Stimulated activated CD8-positive, alpha-beta memory T cell treated with anti-CD3 and anti-CD28 coated beads, Interleukin-15, amount 100 ng/mL, for 24 hours (primary cell): ENCODE measurements at regions not wholly inside any gene's neighbourhood (a gene's known extent, or its start where the extent isn't known, plus 50 kb on each side); places are given as distances from the start of the nearest gene placed in this dataset.
"Not testable (repeated sequence)": the region's sequence is repeated elsewhere in the genome, so short reads cannot be mapped to it uniquely, and the experiment has no call there.

Source experiments
- DNase-seq: peaks from one replicate; pipeline ENCODE4 v3.0.0-alpha.2; 2020; ENCODE audit warnings: low read depth

- no peak for DNase-seq
These were observed 228.9 kb downstream of the RNF144A start for GRCh38 chr2:7146151-7146550.

GRCh38 chr2:7154656-7155055, 237.4 kb downstream of the RNF144A start:
- no peak for DNase-seq

DNA sequence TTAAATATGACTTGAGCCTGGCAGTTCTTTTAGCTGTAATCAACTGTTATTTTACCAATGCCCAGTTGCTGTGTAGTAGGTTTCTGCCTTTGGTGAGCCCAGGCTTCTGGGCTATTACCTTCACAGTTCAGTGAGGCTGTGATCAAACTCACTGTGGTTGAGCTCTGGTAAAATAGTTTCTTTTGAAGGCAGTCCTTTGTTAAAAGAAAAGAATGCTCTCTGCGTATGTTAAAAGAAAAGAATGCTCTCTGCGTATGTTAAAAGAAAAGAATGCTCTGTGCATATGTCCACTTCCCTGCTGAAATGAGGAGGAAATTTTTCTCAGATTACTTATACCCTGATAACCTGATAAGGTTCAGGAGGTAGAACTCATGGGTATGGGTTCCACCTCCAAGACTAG, 244.3 kb downstream of the RNF144A start:
- no peak for DNase-seq

- DNase-seq: no peak
These were observed 248.5 kb downstream of the RNF144A start for GRCh38 chr2:7165736-7166135.

- DNase-seq: no peak
These were observed 250.7 kb downstream of the RNF144A start for GRCh38 chr2:7167801-7168411.

- DNase-seq: no peak
These were observed 252.4 kb downstream of the RNF144A start for GRCh38 chr2:7169593-7169992.

DNA sequence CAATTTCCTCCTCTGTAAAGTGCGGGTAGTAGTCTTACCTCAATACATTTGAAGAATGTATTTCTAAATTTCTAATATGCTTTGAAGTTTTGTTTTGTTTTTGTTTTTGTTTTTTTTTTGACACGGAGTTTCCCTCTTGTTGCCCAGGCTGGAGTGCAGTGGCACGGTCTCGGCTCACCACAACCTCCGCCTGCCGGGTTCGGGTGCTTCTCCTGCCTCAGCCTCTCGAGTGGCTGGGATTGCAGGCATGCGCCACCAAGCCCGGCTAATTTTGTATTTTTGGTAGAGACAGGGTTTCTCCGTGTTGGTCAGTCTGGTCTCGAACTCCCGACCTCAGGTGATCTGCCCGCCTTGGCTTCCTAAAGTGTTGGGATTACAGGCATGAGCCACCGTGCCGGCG, 261.8 kb downstream of the RNF144A start:
- DNase-seq: not testable (repeated sequence)

- no peak for DNase-seq
These were observed 263.6 kb downstream of the RNF144A start for GRCh38 chr2:7180638-7181370.

GRCh38 chr2:7182525-7182924, 265.3 kb downstream of the RNF144A start:
- no peak for DNase-seq

DNA sequence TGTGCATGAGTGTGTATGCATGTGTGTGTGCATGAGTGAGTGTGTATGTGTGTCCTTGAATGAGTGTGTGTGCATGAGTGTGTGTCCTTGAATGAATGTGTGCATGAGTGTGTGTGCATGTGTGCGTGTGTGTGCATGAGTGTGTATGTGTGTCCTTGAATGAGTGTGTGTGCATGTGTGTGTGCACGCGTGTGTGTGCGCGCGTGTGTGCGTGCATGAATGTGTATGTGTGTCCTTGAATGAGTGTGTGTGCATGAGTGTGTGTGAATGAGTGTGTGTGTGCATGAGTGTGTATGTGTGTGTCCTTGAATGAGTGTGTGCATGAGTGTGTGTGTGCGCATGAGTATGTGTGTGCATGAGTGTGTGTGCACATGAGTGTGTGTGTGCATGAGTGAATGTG, 271.9 kb downstream of the RNF144A start:
- DNase-seq: no peak

GRCh38 chr2:7190587-7191324, 273.5 kb downstream of the RNF144A start:
- no peak for DNase-seq

- DNase-seq: no peak
These were observed 274.7 kb downstream of the RNF144A start for GRCh38 chr2:7191932-7192331.

DNA sequence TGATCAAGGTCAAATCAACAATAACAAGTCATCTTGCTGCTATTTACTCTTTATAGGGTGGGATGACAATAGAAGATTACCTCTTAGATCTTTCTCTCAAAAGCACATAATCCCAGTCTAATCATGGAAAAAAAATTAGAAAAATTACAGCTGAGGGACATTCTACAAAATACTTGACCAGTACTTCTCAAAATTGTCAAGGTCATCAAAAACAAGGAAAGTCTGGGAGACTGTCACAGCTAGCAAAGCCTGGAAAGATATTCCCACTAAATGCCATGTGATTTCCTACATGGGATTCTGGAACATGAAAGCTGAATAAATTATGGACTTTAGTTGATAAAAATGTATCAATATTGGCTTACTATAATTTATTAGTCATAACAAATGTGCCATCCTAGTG, 276.2 kb downstream of the RNF144A start:
- no peak for DNase-seq

DNA sequence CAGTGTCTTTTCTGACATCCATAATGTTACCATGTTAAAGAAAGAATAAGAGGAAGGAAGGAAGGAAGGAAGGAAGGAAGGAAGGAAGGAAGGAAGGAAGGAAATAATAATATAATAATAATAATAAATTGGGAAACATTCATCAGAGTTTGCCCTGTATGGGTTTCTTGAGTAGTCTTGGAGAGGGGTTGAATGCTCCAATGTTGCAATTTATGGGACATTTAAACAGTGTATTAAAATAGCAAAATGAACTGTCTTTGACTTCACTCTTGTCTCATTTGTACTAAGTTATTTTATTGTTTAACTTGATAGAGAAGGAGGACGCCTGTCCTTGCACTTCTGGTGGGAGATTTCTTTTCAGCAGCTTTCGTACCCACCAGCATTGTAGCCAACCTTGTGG, 277.7 kb downstream of the RNF144A start:
- DNase-seq: no peak

DNA sequence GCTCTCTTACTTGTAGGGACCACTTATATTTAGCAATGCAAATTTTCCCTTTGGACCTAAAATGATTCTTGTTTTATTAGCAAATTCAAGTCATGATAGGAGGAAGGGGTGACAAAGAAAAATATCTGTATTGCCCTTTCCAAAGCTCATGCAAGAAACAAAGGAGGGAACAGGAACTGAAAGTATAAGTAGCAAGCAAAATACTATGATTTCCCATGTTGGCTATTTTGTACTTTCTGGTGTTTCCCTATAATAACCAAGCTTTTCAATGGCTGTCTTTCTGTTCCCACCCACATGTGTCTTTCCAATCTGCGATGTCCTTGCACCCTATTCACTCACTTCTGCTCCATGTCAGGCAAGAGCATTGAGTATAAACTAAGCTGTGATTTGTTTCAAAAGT, 279.7 kb downstream of the RNF144A start:
- DNase-seq: no peak

DNA sequence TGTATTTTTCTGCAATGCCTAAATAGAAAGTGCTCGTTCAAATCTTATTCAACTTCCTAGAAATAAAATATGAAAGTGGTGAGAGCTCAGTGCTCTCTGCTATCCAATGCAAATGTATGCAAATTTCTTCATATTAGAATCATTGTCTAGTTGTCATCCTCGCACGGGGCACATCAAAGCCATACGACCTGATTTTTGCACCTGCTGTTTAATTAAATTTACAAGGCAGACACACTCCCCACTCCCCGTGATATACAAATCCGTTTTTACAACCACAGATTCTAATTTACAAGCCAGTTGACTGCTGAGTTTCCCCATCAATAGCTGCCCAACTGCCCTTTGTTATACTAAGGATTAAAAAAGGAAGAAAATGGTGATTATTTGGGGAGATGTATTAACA, 284.6 kb downstream of the RNF144A start:
- no peak for DNase-seq

- DNase-seq: peak; percentile 8
These were observed 285.9 kb downstream of the RNF144A start for GRCh38 chr2:7203056-7203467.

GRCh38 chr2:7205151-7205830, 288.1 kb downstream of the RNF144A start:
- no peak for DNase-seq

DNA sequence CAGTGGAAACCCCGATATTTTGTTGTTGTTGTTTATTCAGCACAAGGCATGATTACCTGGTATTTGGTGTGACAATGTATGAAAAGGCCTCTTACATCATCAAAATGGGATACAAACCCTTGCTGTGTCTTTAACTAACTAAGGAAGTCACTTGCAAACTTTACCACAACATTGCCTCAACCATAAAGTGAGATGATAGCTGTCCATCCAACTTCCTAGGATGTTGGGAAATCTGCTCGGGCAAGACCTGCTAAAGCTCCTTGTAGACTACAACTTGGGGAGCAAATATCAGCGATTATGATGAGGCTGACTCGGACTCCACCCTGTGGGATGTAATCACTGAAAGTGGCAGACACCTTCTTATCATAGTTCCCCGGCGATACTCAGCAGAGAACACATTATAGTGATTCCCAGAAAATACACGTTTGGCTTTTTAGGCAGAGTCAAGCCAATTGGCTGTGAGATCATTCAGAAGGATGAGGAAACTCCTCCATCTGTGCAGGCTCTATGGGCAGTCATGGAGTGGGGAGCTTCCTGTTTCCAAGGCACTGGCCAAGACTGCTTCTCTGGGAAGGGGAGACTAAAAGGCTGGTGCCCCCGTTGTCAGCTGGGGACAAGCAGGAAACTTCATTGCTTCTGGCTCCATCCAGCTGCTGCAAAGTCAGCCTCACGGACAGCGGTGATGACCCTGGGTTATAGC, 289.0 kb downstream of the RNF144A start:
- no peak for DNase-seq

- DNase-seq: no peak
These were observed 290.4 kb downstream of the RNF144A start for GRCh38 chr2:7207631-7208030.

DNA sequence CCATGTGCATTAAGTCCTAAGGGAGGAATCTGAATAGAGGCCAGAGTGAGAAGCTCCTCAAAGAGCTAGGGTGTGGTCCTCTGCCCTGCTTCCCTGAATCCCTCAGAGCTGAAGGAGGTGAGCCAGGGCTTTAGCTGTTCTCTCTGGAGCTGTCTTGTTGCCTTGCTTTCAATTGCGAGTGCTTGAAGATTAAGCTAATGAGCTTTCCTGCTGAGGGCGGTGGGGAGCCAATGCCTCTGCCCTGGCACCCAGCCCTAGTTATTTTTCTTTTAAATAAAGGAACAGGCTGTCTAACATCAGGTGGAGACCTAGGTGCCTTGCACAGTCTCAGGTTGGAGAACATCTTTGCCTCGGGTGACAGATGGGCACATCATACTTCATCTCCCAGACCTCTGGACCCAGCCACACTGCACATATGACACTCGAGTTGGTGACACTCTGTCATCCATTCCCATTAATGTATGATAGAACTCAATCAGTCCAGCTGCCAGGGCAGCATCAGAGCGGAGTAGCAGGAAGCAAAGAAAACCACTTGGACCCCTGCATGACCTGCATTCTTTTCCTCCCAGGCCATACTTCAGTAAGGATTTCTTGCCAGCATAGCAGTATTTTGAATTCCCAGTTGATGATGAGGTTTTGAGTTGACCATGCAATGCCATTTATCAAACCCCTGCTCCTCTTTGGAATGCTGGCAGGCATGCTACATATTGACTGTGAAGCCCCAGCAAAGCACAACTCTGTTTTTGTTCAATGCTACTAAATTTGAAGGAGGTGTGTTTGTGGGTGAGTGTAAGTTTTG, 292.7 kb downstream of the RNF144A start:
- DNase-seq: no peak
